PC-9 (cell line): ENCODE measurements at regions not wholly inside any gene's neighbourhood (a gene's known extent, or its start where the extent isn't known, plus 50 kb on each side); places are given as distances from the start of the nearest gene placed in this dataset.

Source experiments
- CTCF ChIP-seq: fragments of 200-600 bp; sonication (generic); conservative IDR thresholded peaks from 2 replicates; pipeline ENCODE4 v1.6.1; 2017; ENCODE audit warnings: mixed run types, antibody characterized with exemption, mild to moderate bottlenecking, moderate library complexity
- EZH2 ChIP-seq: fragments of 200-600 bp; sonication (generic); IDR thresholded peaks from 2 replicates; pipeline ENCODE4 v1.8.0; 2017; ENCODE audit warnings: antibody characterized with exemption, low read depth

GRCh38 chr5:165620394-165620793, 2115.0 kb downstream of the MAT2B start:
- TF ChIP-seq CTCF (no peak), EZH2 (no peak)
